ENCODE measurements at regions not wholly inside any gene's neighbourhood (a gene's known extent, or its start where the extent isn't known, plus 50 kb on each side); places are given as distances from the start of the nearest gene placed in this dataset.

DNA sequence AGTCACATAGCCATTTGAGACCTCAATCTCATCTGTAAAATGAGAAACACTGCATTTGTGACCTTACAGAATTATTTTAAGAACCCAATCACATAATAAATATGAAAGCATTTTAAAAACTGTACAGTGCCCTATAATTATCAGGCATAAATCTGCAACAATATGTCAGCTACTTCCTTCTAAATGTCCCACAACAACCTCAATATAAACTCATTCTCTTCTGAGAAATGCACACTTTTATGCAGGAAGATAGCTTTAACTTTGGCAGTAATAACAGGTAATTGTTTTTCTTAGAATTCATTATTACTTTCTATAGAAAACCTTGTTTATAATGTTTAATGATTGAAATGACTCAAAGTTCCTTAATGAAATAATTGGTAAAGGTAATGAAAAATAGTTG lies 400.7 kb upstream of the AGTR1 start:
- TF ChIP-seq CTCF (IDR thresholded peaks at IDR 0.05) (no peak), EP300 (IDR thresholded peaks at IDR 0.05) (no peak), POLR2A (IDR thresholded peaks at IDR 0.05) (no peak)
